ENCODE measurements at regions not wholly inside any gene's neighbourhood (a gene's known extent, or its start where the extent isn't known, plus 50 kb on each side); places are given as distances from the start of the nearest gene placed in this dataset.
A peak's percentile ranks its signal among the peaks of the same experiment; 100 is the strongest.
"Not testable (repeated sequence)": the region's sequence is repeated elsewhere in the genome, so short reads cannot be mapped to it uniquely, and the experiment has no call there.

- DNase-seq, result no peak
These were observed 133.8 kb upstream of the HMGA2 start for GRCh38 chr12:65690477-65690876.

GRCh38 chr12:65694130-65694529, 130.2 kb upstream of the HMGA2 start:
- no peak for DNase-seq

- DNase-seq, result no peak
These were observed 129.0 kb upstream of the HMGA2 start for GRCh38 chr12:65695113-65695865.

GRCh38 chr12:65696227-65696626, 128.1 kb upstream of the HMGA2 start:
- DNase-seq, result no peak

- no peak for DNase-seq
These were observed 125.0 kb upstream of the HMGA2 start for GRCh38 chr12:65699251-65699650.

GRCh38 chr12:65703176-65703575, 121.1 kb upstream of the HMGA2 start:
- no peak for DNase-seq

- no peak for DNase-seq
These were observed 118.9 kb upstream of the HMGA2 start for GRCh38 chr12:65705380-65705876.

- no peak for DNase-seq
These were observed 117.2 kb upstream of the HMGA2 start for GRCh38 chr12:65707051-65707450.

GRCh38 chr12:65712260-65713004, 111.9 kb upstream of the HMGA2 start:
- DNase-seq, result no peak

GRCh38 chr12:65715961-65716360, 108.3 kb upstream of the HMGA2 start:
- no peak for DNase-seq

- DNase-seq, result no peak
These were observed 103.8 kb upstream of the HMGA2 start for GRCh38 chr12:65720136-65721130.

- DNase-seq, result no peak
These were observed 102.6 kb upstream of the HMGA2 start for GRCh38 chr12:65721541-65722190.

- DNase-seq, result no peak
These were observed 98.9 kb upstream of the HMGA2 start for GRCh38 chr12:65725376-65725775.

- no peak for DNase-seq
These were observed 95.8 kb upstream of the HMGA2 start for GRCh38 chr12:65728455-65728847.

GRCh38 chr12:65728848-65729793, 95.2 kb upstream of the HMGA2 start:
- DNase-seq, result no peak

GRCh38 chr12:65731771-65732170, 92.5 kb upstream of the HMGA2 start:
- no peak for DNase-seq

GRCh38 chr12:65733643-65734042, 90.6 kb upstream of the HMGA2 start:
- DNase-seq, result not testable (repeated sequence)

- DNase-seq, result no peak
These were observed 90.1 kb upstream of the HMGA2 start for GRCh38 chr12:65734226-65734625.

GRCh38 chr12:65739606-65740005, 84.7 kb upstream of the HMGA2 start:
- no peak for DNase-seq

GRCh38 chr12:65740506-65740872, 83.8 kb upstream of the HMGA2 start:
- no peak for DNase-seq

- DNase-seq, result peak; percentile 4 to 66 (median 20)
These were observed 83.2 kb upstream of the HMGA2 start for GRCh38 chr12:65740873-65741600.

Measured in activated naive CD4-positive, alpha-beta T cell (primary cell).